GM19395 (cell line): ENCODE measurements at regions not wholly inside any gene's neighbourhood (a gene's known extent, or its start where the extent isn't known, plus 50 kb on each side); places are given as distances from the start of the nearest gene placed in this dataset.
A peak's percentile ranks its signal among the peaks of the same experiment; 100 is the strongest.

Source experiments
- ATAC-seq: cut with Tn5 transposase; IDR thresholded peaks from one replicate; pipeline ENCODE4 v1.9.1; 2021; ENCODE audit warnings: mild to moderate bottlenecking, moderate library complexity; ENCODE audit not compliant: unreplicated experiment

DNA sequence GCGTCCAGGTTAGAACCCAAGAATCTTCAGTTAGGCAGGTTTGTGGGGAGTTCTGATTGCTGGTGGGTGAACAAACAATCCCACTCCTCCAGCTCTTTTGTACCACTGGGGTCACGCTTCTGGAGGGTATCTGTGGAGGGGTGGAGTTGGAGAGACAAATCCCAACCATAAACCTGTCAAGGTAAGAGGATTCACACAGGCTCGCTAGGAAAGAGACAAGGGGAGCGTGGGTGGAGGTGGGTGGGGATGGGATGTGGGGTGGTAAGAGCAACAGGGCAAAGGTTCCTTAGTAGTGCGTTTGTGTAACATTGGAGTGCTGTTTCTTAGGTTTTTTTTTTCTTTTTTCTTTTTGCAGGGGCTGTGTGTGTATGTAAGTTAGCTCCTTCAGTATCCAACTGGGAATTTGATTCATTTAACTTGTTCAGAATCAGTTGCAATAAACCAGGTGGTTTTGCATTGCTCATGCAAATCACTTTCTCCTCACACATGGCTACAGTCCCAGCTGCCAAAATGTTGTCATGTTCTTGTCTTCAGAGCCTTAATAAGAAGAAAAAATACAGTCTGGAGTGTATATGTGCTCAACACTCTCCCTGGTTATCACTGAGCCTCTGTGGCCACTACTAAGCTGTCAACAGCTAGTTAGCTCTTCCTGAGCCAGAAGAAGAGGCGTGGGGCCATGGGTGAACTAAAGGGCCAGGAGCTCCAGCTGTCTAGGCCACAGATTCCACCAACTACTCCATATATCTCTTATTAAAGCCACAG lies 164.0 kb upstream of the RAD23B start:
- no peak for ATAC-seq

DNA sequence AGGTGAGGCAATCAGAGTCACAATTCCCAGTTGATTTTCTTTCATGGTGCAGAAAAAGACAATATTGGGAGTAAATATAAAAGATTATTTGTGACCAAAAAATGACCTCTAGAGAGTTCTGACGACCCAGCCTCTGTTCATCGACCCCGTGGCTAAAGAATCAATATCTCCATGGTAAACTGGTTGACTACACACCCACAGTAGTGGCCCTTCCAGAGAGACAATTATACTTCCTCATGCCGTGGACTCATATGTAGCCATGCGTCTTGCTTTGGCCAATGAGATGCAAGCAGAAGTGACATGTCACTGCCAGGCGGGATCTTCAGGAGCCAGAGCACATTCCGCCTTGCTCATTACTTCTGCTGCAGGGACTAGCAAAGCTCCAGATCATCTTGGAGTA lies 163.3 kb upstream of the RAD23B start:
- ATAC-seq, result no peak

DNA sequence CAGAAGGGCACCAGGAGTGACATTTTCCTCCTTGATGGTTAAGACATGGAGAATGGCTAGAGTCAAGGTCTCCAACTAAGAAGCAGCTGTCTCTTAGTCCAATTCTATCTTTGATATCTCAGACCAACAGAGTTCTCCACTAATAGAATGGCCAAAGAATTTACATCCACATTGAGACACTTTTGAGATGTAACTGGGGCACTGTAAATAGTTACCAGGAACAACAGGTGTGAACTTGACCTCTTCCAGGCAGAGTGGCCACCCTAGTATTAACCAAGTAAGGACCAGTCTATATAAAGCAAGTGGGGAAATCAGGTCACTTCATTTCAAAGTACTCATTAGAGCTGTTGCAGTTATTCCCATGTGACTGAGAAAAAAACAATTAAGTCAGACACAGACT lies 159.7 kb upstream of the RAD23B start:
- no peak for ATAC-seq

DNA sequence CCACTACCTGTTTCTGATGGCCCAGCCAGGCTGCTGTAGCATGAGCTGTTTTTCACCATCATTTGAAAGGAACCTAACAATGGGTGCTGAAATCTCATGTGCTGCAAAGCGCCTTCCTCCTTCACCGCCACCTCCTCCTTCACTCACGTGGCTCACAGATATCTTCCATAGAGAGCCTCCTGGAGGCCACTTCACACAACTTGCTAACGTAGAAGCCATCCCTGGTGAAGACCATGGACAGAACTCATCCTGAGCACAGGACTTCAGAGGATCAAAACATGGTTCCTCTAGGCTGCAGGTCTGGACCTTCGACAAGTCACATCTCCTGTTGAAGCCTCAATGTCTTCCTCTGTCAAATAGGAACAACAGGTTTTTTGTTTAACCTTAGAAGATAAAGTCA lies 155.5 kb upstream of the RAD23B start:
- no peak for ATAC-seq

DNA sequence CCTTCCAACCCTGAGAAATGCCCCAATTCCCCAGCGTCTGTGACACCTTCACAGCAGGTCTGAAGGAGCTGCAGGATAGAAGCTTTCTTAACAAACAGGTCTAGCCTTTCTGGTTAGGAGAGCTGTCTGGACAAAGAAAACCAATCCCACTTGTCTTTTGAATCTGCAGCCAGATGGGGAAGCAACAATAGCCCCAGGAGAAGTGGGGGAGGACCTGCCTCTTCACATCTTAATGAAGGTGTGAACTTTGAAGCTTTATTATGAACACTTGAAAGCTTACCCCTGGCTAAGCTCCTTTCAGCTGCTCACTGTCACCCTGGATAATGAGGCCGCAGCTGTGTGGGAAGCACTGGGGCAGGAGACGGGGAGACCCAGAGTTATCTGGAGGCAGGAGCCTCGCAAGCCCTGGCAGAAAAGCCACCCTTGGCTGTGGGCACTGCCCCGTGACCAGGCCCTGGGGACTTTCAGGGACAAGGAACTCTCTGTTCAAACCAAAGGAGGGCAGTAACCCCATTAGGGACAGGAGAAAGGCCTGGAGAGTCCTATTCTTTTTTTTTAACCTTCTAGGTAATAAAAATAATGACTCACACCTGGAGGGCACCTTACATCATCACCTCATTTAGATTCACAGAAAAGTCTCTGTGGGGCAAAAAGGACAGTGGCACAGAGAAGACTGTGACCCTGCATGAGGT lies 151.8 kb upstream of the RAD23B start:
- no peak for ATAC-seq

DNA sequence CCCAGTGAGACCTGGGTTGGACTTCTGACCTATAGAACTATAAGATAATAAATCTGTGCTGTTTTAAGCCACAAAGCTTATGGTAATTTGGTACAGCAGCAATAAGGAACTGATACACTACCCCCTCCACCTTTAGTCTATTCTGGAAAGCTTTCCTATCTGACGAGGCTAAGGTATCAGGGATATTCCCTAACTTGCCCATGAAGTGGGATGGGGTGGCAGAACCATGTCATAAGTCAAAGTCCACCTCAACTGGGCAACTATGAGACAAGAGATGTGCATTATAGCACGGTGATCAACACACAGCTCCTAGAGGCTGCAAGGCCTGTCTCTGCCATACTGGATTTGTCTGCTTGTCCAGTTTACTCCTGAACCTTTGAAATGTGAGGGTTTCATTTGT lies 146.8 kb upstream of the RAD23B start:
- ATAC-seq, result no peak

DNA sequence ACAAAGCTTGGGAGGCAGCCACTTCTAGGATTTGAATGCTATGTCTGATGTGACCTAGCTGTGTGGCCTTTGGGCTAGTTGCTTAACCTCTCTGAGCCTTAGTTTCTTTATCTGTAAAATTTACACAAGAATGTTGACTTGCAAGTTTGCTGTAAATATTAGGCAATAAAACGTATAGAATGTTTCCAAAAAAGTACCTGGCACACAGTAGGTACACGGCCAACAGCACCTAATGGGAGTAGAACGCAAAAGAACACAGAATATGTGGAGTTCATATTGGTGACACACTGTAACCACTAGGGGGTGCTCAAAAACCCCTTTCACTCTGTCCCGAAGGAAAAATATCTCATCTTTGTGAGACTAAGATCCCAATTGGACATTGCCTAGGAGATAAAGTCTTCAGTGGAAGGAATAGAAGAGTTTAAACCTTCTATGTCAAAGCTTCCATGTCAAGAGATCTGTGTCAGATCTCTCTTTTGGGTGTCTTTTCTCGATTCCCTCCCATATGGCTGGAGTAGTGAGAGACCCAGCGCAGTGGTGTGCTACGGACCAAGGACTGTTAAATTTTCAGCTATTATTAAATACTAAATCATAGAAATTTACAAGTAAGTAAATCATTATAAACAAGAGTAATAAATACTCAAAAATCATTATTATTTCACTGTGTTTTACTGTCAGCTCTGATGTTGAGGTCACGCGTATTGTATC lies 145.4 kb upstream of the RAD23B start:
- peak; percentile 77 for ATAC-seq

DNA sequence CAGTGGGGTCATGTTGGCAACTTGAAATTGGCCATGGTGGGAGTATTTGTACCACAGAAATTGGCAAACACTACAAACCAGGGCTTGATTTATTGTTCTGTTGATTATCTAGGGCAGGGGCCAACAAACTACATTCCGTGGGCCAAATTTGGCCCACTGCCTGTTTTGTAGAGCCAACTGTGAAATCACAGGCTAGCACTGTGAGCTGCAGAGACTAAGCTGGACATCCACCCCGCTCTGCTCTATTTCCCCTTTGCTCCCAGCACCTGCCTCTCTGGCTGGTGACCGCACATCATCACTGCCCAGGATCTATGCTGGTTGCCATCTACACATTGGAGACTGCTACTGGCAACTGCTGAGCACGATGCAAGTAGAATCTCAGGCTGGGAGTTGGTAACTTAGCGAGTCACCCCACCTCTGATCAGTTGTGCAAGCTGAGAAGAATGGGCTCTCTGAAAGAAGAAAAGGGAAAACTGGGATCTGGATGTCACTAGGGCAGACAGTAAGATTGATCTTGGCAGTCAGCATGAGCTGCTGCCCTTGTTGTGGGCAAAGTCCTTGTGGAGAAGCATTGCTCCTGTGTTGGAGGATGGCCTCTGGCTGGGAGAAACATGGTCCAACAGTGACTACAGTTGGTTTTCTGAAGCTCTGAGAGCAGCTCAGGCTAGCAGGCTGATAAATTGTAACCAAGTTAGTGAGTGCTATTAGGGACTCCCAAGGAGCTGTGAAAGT lies 144.7 kb upstream of the RAD23B start:
- no peak for ATAC-seq

DNA sequence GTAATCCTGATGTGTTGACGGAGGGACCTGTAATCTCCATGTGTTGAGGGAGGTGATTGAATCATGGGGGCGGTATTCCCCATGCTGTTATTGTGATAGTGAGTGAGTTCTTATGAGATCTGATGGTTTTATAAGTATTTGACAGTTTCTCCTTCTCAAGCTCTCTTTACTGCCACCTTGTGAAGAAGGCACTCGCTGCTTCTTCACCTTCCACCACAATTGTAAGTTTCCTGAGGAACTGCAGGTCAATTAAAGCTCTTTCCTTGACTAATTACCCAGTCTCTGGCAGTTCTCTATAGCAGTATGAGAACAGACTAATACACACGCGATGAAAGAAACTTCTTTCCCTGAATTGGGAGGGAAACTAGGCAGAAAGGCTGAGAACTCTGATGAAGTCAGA lies 141.1 kb upstream of the RAD23B start:
- no peak for ATAC-seq

DNA sequence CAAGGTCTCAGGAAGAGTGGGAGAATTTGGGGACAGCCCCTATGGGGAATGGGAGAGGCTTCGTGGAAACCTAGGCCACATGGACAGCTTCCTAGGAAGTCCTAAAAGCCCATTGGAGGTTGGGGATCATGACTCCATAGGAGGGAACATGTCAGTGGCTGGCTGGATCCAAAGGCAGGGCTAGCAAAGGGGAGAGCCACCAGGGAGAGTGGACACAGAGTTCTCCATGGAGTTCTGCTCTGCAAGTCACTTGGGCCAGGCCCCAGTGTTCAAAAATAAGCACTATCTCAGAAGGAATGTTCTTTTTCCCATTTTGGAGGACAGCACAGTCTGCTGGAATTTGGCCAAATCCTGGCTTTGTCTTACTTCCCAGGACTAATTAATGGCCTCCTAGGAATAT lies 140.6 kb upstream of the RAD23B start:
- ATAC-seq, result no peak

DNA sequence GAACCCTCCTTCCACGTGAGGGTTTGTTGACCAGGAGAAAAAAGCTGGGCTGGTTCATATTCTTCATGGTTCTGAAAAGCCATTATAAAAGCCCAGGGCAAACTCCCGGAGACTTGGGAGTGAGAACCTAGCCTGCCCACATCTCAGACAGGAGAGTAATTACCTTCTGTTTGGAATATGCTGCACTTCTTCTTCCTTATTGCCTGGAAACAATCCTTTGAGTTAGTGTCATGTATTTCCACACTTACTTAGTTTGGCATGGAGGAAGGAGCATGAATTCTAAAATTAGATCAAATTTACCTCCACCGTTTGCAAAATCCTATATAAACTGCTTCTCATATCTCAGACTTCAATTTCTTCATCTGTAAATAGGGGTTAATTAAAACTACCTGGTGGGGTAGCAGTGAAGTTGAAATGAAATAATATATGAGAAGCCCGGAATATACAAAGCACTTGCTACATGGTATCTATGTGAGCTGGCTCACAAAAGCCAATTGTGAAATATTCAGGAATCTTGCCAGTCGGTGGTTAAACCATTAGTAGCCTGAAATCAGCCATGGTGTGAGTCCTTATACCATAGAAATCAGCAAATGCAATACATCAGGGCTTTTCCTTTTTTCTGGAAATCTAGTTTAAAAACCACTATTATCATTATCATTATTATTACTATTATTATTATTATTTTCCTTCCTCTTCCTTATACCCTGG lies 140.0 kb upstream of the RAD23B start:
- ATAC-seq, result no peak

DNA sequence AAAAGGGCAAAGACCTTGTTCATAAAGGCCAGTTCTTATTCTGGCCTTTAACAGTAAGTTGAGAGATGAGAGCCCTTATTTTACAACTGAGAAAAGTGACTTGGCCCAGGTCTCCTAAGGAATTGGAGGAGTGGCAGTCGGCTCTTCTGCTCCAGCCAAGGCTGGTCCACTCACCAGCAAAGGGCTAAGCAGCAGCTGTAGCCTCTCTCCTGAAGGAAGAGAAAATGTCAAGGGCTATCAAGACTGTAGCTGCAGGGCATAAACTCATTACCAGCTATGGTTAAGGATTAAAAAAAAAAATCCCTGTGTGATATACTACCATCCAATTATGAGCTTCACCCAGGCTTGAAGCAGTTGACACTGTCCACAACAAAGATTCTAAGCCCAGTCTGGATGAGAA lies 138.6 kb upstream of the RAD23B start:
- ATAC-seq, result no peak

DNA sequence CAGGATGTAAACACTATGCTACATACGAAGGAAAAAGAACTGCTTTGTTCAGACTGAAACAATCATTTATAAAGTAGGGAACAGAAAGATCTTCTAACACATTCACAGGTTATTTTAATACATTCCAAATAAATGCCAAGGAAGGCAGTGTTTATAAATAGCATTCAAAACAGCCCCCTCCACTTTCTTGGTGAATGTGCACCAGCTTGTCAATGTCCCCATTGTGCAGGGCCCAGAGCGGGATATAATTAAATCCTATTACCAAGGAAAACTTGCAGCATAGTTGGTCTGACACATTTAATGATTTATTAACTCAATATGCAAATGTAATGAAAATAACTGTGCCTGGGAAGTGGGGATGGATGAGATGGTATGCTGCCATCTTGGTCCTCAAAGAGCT lies 135.9 kb upstream of the RAD23B start:
- ATAC-seq, result no peak

DNA sequence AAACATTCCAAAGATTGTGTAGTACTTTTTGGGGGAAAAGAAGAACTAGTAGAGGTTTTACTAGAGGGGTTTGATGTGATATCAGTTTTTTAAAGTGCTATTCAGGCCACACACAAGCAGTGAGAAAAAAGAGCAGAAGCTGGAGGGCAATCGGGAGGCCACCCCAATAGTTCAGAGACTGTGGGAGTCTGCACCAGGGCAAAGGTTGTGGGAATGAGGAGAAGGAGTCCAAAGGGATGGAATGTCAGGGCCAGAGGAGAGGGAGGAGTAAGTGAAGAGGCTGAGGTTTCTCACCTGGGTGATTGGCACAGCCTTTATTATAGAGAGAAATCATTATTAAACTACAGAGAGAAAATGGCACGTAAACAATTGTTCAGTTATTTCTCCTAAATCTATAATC lies 134.9 kb upstream of the RAD23B start:
- no peak for ATAC-seq

DNA sequence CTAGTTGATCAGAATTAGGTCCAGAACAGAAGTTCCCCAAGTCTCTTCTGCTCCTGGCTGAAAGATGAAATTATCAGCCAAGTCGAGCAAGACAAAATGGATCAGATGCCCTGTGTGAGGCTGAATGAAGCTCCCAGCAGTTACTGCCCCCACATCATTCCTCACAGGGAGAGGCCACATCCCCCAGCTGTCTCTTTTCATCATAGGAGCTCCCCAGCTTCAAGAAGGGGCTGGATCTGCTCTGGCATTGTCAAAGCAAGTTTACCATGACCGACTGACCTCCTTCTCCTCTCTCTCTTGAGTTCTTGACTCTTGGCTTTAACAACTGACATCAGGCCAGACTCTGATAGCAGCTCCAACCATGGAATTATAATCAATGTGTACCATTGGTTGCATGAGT lies 133.3 kb upstream of the RAD23B start:
- no peak for ATAC-seq

DNA sequence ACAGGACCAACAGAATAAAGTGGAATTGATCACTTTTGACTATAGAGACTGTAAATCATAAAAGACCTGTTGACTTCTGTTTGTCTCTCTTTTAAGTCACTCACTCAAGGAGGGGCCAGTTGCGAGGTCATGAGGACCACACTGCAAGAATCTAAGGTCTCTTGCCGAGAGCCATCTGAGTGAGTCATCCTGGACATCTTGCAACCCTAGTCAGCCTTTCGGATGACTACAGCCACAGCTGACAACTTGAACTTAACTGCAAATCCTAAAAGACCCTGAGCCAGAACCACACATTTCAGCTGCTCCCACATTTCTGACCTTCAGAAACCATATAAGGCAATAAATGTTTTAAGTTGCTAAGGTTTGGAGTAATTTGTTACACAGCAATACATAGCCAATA lies 129.7 kb upstream of the RAD23B start:
- ATAC-seq, result no peak

DNA sequence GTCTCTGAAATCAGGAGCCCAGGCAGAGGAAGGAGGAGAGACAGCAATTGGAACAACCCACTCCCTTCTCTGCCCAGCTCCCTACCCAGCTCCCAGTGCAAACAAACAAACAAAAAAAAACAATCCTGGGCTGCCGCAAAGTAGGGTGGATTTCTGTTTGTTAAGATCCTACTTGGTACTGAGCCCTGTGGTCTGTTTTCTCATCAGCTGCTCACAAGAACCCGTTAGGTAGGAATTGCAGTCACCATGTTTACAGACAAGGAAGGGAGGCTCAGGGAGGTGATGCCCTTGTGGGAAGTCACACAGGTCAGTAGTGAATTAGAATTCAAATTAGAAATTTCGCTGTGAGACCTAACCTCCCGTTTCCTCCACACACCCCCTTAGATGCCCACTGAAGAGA lies 128.8 kb upstream of the RAD23B start:
- no peak for ATAC-seq

DNA sequence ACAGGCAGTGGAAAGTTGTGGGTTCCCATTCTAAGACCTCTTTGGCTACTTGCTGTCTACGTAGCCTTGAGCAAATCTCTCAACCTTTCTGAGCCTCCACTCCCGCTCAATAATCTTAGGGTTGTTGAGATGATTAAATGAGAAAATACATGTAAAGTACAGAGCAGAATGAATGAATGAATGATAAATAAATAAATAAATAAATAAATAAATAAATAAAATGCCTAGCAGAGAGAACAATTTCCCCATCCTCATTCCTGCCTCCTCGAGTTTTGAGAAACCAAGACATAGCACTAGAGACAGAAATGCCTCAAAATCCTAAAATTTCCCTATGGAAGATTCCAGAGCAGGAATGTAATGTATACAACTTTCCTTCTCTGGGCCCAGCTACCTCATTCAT lies 128.3 kb upstream of the RAD23B start:
- ATAC-seq, result no peak

DNA sequence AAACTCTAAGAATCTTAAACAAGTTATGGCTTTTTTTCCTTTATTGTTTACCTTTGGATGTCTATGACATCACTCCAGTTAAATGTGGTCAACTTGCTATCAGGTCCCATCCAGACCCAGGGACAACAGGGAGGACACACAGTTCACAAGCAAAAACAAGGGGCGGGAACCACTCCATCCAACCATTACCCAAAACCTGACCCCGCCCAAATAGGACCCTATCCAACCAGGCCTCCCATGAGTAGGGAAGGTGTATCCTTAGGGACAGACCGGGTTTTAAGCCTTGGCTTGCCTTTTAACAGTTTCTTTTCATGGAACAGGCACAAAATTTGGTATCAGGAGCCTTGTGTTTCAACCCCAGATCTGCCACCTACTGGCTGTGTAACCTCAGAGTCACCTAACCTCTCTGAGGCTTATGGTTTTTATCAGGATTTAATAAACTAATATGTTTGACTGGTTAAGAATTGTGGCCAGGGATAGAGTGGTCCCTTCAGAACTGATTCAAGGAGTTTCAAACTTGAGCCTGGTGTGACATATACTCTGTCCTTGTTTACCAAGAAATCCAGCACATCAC lies 127.7 kb upstream of the RAD23B start:
- ATAC-seq, result no peak

DNA sequence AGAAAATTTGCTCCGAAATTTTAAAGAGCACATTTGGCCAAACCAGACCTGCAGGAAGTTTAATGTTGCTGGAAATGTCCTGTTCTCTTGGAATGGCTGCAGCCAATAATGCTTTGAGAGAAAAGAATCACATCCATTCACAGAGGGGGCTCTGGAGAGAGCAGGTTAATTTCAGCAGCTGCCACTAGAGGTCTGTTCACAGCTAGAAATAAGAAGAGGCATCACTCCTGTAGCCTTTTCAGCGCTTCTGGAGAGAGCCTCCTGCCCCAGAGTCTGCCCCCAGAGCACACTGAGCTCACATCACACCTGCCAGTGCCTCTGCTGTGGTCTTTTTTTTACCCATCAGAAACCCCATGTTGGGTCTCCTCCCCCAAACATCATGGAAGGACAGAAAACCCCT lies 124.8 kb upstream of the RAD23B start:
- peak; percentile 80 for ATAC-seq

DNA sequence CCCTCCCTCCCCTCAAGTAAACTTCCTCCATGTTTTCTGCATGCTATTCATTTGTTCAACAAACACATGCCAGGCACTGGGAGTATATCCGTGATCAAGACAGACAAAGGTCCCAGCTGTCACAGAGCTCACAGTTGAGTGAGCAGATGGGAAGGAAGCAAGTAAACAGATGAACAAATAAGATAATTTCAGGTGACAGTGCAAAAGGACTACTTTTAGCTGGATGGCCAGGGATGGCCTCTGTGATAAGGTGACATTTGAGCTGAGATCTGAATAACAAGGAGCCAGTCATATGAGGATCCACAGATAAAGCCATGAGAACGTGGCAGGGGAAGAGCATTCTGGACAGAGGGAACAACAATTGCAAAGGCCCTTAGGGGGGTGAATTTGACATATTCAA lies 121.7 kb upstream of the RAD23B start:
- no peak for ATAC-seq
